Stimulated activated naive CD8-positive, alpha-beta T cell treated with anti-CD3 and anti-CD28 coated beads, Interleukin-15, amount 100 ng/mL, for 72 hours (primary cell): ENCODE measurements at regions not wholly inside any gene's neighbourhood (a gene's known extent, or its start where the extent isn't known, plus 50 kb on each side); places are given as distances from the start of the nearest gene placed in this dataset.

ENCODE experiments used
- ATAC-seq: fragments of 150-1000 bp; cut with Tn5 transposase; 2 replicates; pipeline ENCODE4 v1.10.0; 2021; ENCODE audit warnings: mild to moderate bottlenecking, moderate library complexity
- DNase-seq, 2 donors: peaks; one replicate each; pipeline ENCODE4 v3.0.0; 2021 to 2022
- H3K27ac Mint-ChIP-seq, 2 donors: one replicate each; pipeline ENCODE4 v1.8.0; 2022; ENCODE audit warnings: mild to moderate bottlenecking in 2 of 2, mixed read lengths in 2 of 2, moderate library complexity in 2 of 2
- H3K27me3 Mint-ChIP-seq: one replicate; pipeline ENCODE4 v1.8.0; 2022; ENCODE audit warnings: mixed read lengths
- H3K4me1 Mint-ChIP-seq: one replicate; pipeline ENCODE4 v1.8.0; 2022; ENCODE audit warnings: mild to moderate bottlenecking, mixed read lengths
- H3K4me3 Mint-ChIP-seq, 2 donors: one replicate each; pipeline ENCODE4 v1.8.0; 2022; ENCODE audit warnings: mild to moderate bottlenecking in 2 of 2, mixed read lengths in 2 of 2, moderate library complexity in 1 of 2
- H3K9me3 Mint-ChIP-seq, 2 donors: one replicate each; pipeline ENCODE4 v1.8.0; 2022; ENCODE audit warnings: mixed read lengths in 2 of 2

GRCh38 chr3:83169473-83169872 lies 1408.0 kb upstream of the GBE1 start:
- no peaks in the 10 kb centered on the region for H3K4me1 Mint-ChIP-seq
- H3K27ac Mint-ChIP-seq: no peak overlapping the region
- no peaks in the 10 kb centered on the region for H3K27me3 Mint-ChIP-seq
- H3K9me3 Mint-ChIP-seq: no peaks in the 10 kb centered on the region
- DNase-seq: no peak
- no peak overlapping the region for H3K4me3 Mint-ChIP-seq
- no peak for ATAC-seq

- no peak overlapping the region for H3K4me3 Mint-ChIP-seq
- no peak for ATAC-seq
- H3K27ac Mint-ChIP-seq: no peak overlapping the region
- H3K4me1 Mint-ChIP-seq: no peaks in the 10 kb centered on the region
- no peaks in the 10 kb centered on the region for H3K27me3 Mint-ChIP-seq
- H3K9me3 Mint-ChIP-seq: peaks cover 9% of the 10 kb centered on the region in 2 donors
- no peak for DNase-seq
These were observed 1389.5 kb upstream of the GBE1 start for GRCh38 chr3:83150896-83151295.

- no peaks in the 10 kb centered on the region for H3K27me3 Mint-ChIP-seq
- H3K9me3 Mint-ChIP-seq: peaks cover 14 to 22% of the 10 kb centered on the region in 2 donors
- H3K4me1 Mint-ChIP-seq: no peaks in the 10 kb centered on the region
- DNase-seq: no peak
- H3K27ac Mint-ChIP-seq: no peak overlapping the region
- H3K4me3 Mint-ChIP-seq: no peak overlapping the region
- ATAC-seq: no peak
These were observed 1379.5 kb upstream of the GBE1 start for GRCh38 chr3:83140983-83141382.

GRCh38 chr3:83131236-83131635 lies 1369.8 kb upstream of the GBE1 start:
- Mint-ChIP-seq H3K9me3 (peaks cover 13 to 23% of the 10 kb centered on the region in 2 donors), H3K4me1 (no peaks in the 10 kb centered on the region), H3K4me3 (no peak overlapping the region), H3K27ac (no peak overlapping the region), H3K27me3 (no peaks in the 10 kb centered on the region)
- DNase-seq (no peak), ATAC-seq (no peak)

- DNase-seq (no peak), ATAC-seq (no peak)
- Mint-ChIP-seq H3K9me3 (peaks cover 9 to 21% of the 10 kb centered on the region in 2 donors), H3K27ac (no peak overlapping the region), H3K27me3 (no peaks in the 10 kb centered on the region), H3K4me3 (no peak overlapping the region), H3K4me1 (no peaks in the 10 kb centered on the region)
These were observed 1361.4 kb upstream of the GBE1 start for GRCh38 chr3:83122774-83123350.

GRCh38 chr3:83093222-83093572 lies 1331.8 kb upstream of the GBE1 start:
- no peaks in the 10 kb centered on the region for H3K27me3 Mint-ChIP-seq
- ATAC-seq (no peak), DNase-seq (no peak)
- no peaks in the 10 kb centered on the region for H3K4me1 Mint-ChIP-seq
- no peak overlapping the region for H3K27ac Mint-ChIP-seq
- no peak overlapping the region for H3K4me3 Mint-ChIP-seq
- peaks cover 5 to 6% of the 10 kb centered on the region in 2 donors for H3K9me3 Mint-ChIP-seq

GRCh38 chr3:83092521-83093221 lies 1331.2 kb upstream of the GBE1 start:
- no peaks in the 10 kb centered on the region for H3K27me3 Mint-ChIP-seq
- H3K9me3 Mint-ChIP-seq: peaks cover 5 to 6% of the 10 kb centered on the region in 2 donors
- DNase-seq (no peak), ATAC-seq (no peak)
- H3K4me3 Mint-ChIP-seq: no peak overlapping the region
- no peaks in the 10 kb centered on the region for H3K4me1 Mint-ChIP-seq
- H3K27ac Mint-ChIP-seq: no peak overlapping the region

GRCh38 chr3:83076041-83076440 lies 1314.6 kb upstream of the GBE1 start:
- DNase-seq (no peak), ATAC-seq (no peak)
- Mint-ChIP-seq H3K27ac (no peak overlapping the region), H3K27me3 (no peaks in the 10 kb centered on the region), H3K9me3 (peaks cover 13 to 15% of the 10 kb centered on the region in 2 donors), H3K4me3 (no peak overlapping the region), H3K4me1 (no peaks in the 10 kb centered on the region)

- Mint-ChIP-seq H3K27me3 (no peaks in the 10 kb centered on the region), H3K4me3 (no peak overlapping the region), H3K4me1 (no peaks in the 10 kb centered on the region), H3K27ac (no peak overlapping the region), H3K9me3 (peaks cover 13 to 16% of the 10 kb centered on the region in 2 donors)
- no peak for ATAC-seq
- no peak for DNase-seq
These were observed 1313.0 kb upstream of the GBE1 start for GRCh38 chr3:83074485-83074884.

GRCh38 chr3:83065851-83066460 lies 1304.5 kb upstream of the GBE1 start:
- Mint-ChIP-seq H3K27ac (no peak overlapping the region), H3K4me1 (no peaks in the 10 kb centered on the region), H3K4me3 (no peak overlapping the region), H3K27me3 (no peaks in the 10 kb centered on the region), H3K9me3 (peaks cover 6 to 26% of the 10 kb centered on the region in 2 donors)
- ATAC-seq (no peak), DNase-seq (no peak)

- H3K4me3 Mint-ChIP-seq: no peak overlapping the region
- H3K9me3 Mint-ChIP-seq: peaks cover 6 to 38% of the 10 kb centered on the region in 2 donors
- no peak for DNase-seq
- ATAC-seq: no peak
- no peaks in the 10 kb centered on the region for H3K4me1 Mint-ChIP-seq
- H3K27me3 Mint-ChIP-seq: no peaks in the 10 kb centered on the region
- H3K27ac Mint-ChIP-seq: no peak overlapping the region
These were observed 1302.0 kb upstream of the GBE1 start for GRCh38 chr3:83063446-83063845.

- no peak for DNase-seq
- no peak for ATAC-seq
- H3K27me3 Mint-ChIP-seq: no peaks in the 10 kb centered on the region
- H3K4me1 Mint-ChIP-seq: no peaks in the 10 kb centered on the region
- H3K9me3 Mint-ChIP-seq: peaks cover 0 to 5% of the 10 kb centered on the region in 2 donors
- no peak overlapping the region for H3K27ac Mint-ChIP-seq
- no peak overlapping the region for H3K4me3 Mint-ChIP-seq
These were observed 1287.1 kb upstream of the GBE1 start for GRCh38 chr3:83048556-83048955.

GRCh38 chr3:83039422-83039821 lies 1278.0 kb upstream of the GBE1 start:
- Mint-ChIP-seq H3K27me3 (no peaks in the 10 kb centered on the region), H3K27ac (peak overlapping the region in 1 of 2 donors; percentile 19), H3K4me3 (no peak overlapping the region), H3K9me3 (peaks cover 5 to 6% of the 10 kb centered on the region in 2 donors), H3K4me1 (no peaks in the 10 kb centered on the region)
- ATAC-seq: no peak
- DNase-seq: no peak

GRCh38 chr3:83035704-83036010 lies 1274.2 kb upstream of the GBE1 start:
- H3K4me3 Mint-ChIP-seq: no peak overlapping the region
- peaks cover 5% of the 10 kb centered on the region in 2 donors for H3K9me3 Mint-ChIP-seq
- no peaks in the 10 kb centered on the region for H3K27me3 Mint-ChIP-seq
- no peak overlapping the region for H3K27ac Mint-ChIP-seq
- DNase-seq: no peak
- no peak for ATAC-seq
- no peaks in the 10 kb centered on the region for H3K4me1 Mint-ChIP-seq

GRCh38 chr3:83034806-83035703 lies 1273.6 kb upstream of the GBE1 start:
- Mint-ChIP-seq H3K4me1 (no peaks in the 10 kb centered on the region), H3K27me3 (no peaks in the 10 kb centered on the region), H3K4me3 (no peak overlapping the region), H3K9me3 (peaks cover 0 to 5% of the 10 kb centered on the region in 2 donors), H3K27ac (no peak overlapping the region)
- DNase-seq (no peak), ATAC-seq (no peak)

GRCh38 chr3:83033133-83033532 lies 1271.7 kb upstream of the GBE1 start:
- no peak overlapping the region for H3K4me3 Mint-ChIP-seq
- no peaks in the 10 kb centered on the region for H3K4me1 Mint-ChIP-seq
- no peaks in the 10 kb centered on the region for H3K9me3 Mint-ChIP-seq
- no peak for ATAC-seq
- no peaks in the 10 kb centered on the region for H3K27me3 Mint-ChIP-seq
- no peak for DNase-seq
- H3K27ac Mint-ChIP-seq: no peak overlapping the region
